ENCODE measurements at regions not wholly inside any gene's neighbourhood (a gene's known extent, or its start where the extent isn't known, plus 50 kb on each side); places are given as distances from the start of the nearest gene placed in this dataset.

DNA sequence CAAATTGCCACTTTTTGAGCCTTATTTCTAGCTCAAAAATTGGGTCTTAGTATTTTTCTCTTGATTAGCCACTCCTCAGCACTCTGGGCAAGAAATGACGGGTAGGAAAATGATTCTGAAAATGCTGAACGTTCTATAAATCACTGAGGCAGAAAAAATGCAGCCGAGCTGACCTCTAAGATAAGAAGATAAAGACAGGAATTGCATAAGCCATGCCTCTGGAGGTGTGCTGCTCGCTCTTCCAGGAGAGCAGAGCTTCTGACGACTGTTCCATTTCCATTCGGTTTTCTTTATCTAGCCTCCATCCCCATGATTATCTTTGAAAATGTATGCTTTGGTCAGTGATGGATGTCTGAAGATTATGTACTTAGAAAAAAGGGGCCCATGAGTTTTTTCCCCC, 558.8 kb upstream of the ADAMTS9 start:
- Mint-ChIP-seq H3K9me3 (peaks cover 3 to 9% (median 5%) of the 10 kb centered on the region in 5 donors), H3K4me1 (no peaks in the 10 kb centered on the region), H3K36me3 (peaks cover 0 to 2% (median 0%) of the 10 kb centered on the region in 3 donors), H3K4me3 (no peak overlapping the region), H3K27me3 (no peaks in the 10 kb centered on the region), H3K27ac (no peak overlapping the region)
- no peaks in the 10 kb centered on the region for H3K9me3 ChIP-seq (ENCODE audit: low read length)
- POLR2A ChIA-PET = no interaction called here
- no peaks in the 10 kb centered on the region for H3K4me1 ChIP-seq (ENCODE audit: insufficient read depth, low read length)
- CTCF ChIA-PET = no interaction called here
- H3K27me3 ChIP-seq (ENCODE audit: insufficient read depth, low read length, poor library complexity, severe bottlenecking) = no peaks in the 10 kb centered on the region
- no peak overlapping the region for H3K4me3 ChIP-seq (ENCODE audit: low read length)
- H3K27ac ChIP-seq (ENCODE audit: low read depth, low read length) = no peak overlapping the region
- no peaks in the 10 kb centered on the region for H3K36me3 ChIP-seq (ENCODE audit: insufficient read depth, low read length)
- DNase-seq = no peak

DNA sequence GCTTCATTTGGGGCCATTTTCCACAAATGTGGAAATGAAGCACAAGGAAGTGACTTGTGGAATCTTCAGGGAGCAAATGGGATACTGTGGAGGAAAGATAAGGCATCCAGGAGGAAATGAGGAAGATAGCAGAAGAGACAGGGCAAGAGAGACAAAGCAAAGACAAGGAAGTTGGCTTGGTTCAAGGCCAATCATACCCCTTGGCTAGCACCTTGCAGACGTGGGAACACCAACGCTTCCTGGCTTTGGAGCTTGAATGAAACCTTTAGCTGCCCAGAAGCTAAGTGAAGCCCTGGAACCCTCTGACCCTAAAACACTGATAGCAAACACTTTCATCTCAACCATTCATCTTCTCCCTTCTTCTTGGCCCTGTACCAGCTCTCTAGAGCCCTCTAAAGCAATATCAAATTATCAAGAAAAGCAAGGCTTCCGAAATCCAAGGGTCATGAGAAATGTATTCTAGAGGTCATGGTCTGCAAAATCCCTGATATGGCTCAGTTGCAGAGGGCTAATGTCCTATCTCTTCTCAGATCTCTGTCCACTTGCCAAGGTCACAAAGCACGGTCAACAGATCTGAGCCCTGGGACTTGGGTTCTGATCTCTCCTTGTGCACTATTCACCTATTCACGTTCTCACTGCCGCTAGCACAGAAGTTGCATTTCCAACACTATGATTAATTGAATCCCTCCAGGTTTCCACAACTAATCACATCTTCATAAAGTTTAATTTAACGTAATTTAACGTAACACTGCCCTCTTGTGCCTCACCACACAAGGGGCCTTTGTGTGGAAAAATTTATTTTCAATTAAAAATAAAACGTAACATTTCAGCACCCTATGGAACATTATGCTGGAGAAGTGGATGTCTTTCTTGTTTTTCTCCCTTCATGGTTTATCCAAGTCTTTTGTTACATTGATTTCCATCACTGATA, 557.6 kb upstream of the ADAMTS9 start:
- DNase-seq = no peak
- Mint-ChIP-seq H3K9me3 (peaks cover under 1 to 10% (median 3%) of the 10 kb centered on the region in 5 donors), H3K4me1 (no peaks in the 10 kb centered on the region), H3K27me3 (no peaks in the 10 kb centered on the region), H3K4me3 (no peak overlapping the region), H3K27ac (no peak overlapping the region), H3K36me3 (peaks cover 0 to 2% (median 0%) of the 10 kb centered on the region in 3 donors)
- no peaks in the 10 kb centered on the region for H3K27me3 ChIP-seq (ENCODE audit: insufficient read depth, low read length, poor library complexity, severe bottlenecking)
- no peaks in the 10 kb centered on the region for H3K4me1 ChIP-seq (ENCODE audit: insufficient read depth, low read length)
- no peak overlapping the region for H3K4me3 ChIP-seq (ENCODE audit: low read length)
- H3K36me3 ChIP-seq (ENCODE audit: insufficient read depth, low read length) = no peaks in the 10 kb centered on the region
- CTCF ChIA-PET = no interaction called here
- no peak overlapping the region for H3K27ac ChIP-seq (ENCODE audit: low read depth, low read length)
- H3K9me3 ChIP-seq (ENCODE audit: low read length) = no peaks in the 10 kb centered on the region
- POLR2A ChIA-PET = no interaction called here

DNA sequence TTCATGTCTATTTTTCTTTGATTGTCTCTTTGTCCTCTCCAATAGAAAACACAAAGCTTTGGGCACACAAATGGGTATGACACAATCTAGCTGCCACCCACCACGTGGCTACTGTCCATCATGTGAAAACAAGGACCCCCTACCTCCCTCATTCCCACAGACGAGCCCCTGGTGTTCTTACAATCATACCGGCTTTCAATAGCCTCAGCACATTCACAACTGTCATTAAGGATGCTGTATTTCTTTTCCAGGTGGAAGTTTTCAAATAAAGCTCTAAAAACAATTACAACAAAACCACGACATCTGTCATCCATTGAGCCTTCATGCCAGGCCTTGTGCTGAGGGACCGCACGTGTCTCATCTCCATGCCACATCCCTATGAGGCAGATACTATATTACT, 552.6 kb upstream of the ADAMTS9 start:
- Histone ChIP-seq H3K27me3 (ENCODE audit: insufficient read depth, low read length, poor library complexity, severe bottlenecking) (no peaks in the 10 kb centered on the region), H3K4me3 (ENCODE audit: low read length) (no peak overlapping the region), H3K4me1 (ENCODE audit: insufficient read depth, low read length) (no peaks in the 10 kb centered on the region), H3K36me3 (ENCODE audit: insufficient read depth, low read length) (no peaks in the 10 kb centered on the region), H3K9me3 (ENCODE audit: low read length) (no peaks in the 10 kb centered on the region), H3K27ac (ENCODE audit: low read depth, low read length) (no peak overlapping the region)
- peaks cover 4 to 7% (median 6%) of the 10 kb centered on the region in 5 donors for H3K9me3 Mint-ChIP-seq
- DNase-seq = no peak
- no peaks in the 10 kb centered on the region for H3K36me3 Mint-ChIP-seq
- H3K27me3 Mint-ChIP-seq = no peaks in the 10 kb centered on the region
- no peak overlapping the region for H3K27ac Mint-ChIP-seq
- H3K4me3 Mint-ChIP-seq = no peak overlapping the region
- CTCF ChIA-PET = no interaction called here
- H3K4me1 Mint-ChIP-seq = no peaks in the 10 kb centered on the region
- POLR2A ChIA-PET = no interaction called here

DNA sequence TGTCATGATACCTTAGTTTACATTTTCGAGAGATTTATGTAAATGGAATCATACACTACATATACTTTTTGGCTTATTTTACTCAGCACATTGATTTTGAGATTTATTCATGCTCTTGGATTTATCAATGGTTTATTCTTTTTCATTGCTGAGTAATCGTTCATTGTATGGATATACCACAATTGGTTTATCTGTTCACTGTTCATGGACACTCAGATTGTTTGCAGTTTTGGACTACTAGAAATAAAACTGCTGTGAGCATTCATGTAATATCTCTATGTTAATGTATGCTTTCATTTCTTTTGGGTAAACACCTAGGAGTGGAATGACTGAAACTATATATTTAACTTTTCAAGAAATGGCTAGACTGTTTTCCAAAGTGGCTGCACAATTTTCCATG, 550.9 kb upstream of the ADAMTS9 start:
- ChIA-PET POLR2A (no interaction called here), CTCF (no interaction called here)
- H3K27ac ChIP-seq (ENCODE audit: low read depth, low read length) = no peak overlapping the region
- H3K27me3 Mint-ChIP-seq = no peaks in the 10 kb centered on the region
- no peaks in the 10 kb centered on the region for H3K27me3 ChIP-seq (ENCODE audit: insufficient read depth, low read length, poor library complexity, severe bottlenecking)
- no peaks in the 10 kb centered on the region for H3K36me3 ChIP-seq (ENCODE audit: insufficient read depth, low read length)
- H3K36me3 Mint-ChIP-seq = no peaks in the 10 kb centered on the region
- no peaks in the 10 kb centered on the region for H3K4me1 Mint-ChIP-seq
- no peak for DNase-seq
- H3K27ac Mint-ChIP-seq = no peak overlapping the region
- H3K9me3 Mint-ChIP-seq = peaks cover 4 to 7% (median 6%) of the 10 kb centered on the region in 5 donors
- no peaks in the 10 kb centered on the region for H3K4me1 ChIP-seq (ENCODE audit: insufficient read depth, low read length)
- no peaks in the 10 kb centered on the region for H3K9me3 ChIP-seq (ENCODE audit: low read length)
- no peak overlapping the region for H3K4me3 Mint-ChIP-seq
- no peak overlapping the region for H3K4me3 ChIP-seq (ENCODE audit: low read length)

DNA sequence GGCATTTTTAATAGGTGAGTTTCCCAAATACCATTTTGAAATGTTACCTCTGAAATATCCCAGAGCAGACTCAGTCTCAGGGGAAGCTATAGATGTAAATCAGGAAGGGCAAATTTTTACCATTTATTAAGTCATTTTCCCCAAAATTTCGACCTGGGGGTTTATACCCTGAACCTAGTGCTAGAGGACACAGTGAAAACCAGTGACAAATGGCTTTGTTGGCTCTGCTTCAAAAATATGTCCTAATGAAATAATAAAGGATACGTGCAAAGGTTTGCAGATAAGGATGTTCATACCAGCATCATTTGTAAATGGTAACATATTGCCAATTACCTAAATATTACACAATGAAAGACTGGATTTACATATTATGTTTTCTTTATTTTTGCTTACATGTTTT, 546.7 kb upstream of the ADAMTS9 start:
- no peak for DNase-seq
- no peaks in the 10 kb centered on the region for H3K4me1 ChIP-seq (ENCODE audit: insufficient read depth, low read length)
- Mint-ChIP-seq H3K27me3 (no peaks in the 10 kb centered on the region), H3K27ac (no peak overlapping the region), H3K9me3 (peaks cover 2 to 6% (median 4%) of the 10 kb centered on the region in 5 donors), H3K36me3 (no peaks in the 10 kb centered on the region), H3K4me1 (no peaks in the 10 kb centered on the region), H3K4me3 (no peak overlapping the region)
- H3K36me3 ChIP-seq (ENCODE audit: insufficient read depth, low read length) = no peaks in the 10 kb centered on the region
- no peak overlapping the region for H3K27ac ChIP-seq (ENCODE audit: low read depth, low read length)
- no peaks in the 10 kb centered on the region for H3K27me3 ChIP-seq (ENCODE audit: insufficient read depth, low read length, poor library complexity, severe bottlenecking)
- CTCF ChIA-PET = no interaction called here
- POLR2A ChIA-PET = no interaction called here
- no peak overlapping the region for H3K4me3 ChIP-seq (ENCODE audit: low read length)
- H3K9me3 ChIP-seq (ENCODE audit: low read length) = no peaks in the 10 kb centered on the region

DNA sequence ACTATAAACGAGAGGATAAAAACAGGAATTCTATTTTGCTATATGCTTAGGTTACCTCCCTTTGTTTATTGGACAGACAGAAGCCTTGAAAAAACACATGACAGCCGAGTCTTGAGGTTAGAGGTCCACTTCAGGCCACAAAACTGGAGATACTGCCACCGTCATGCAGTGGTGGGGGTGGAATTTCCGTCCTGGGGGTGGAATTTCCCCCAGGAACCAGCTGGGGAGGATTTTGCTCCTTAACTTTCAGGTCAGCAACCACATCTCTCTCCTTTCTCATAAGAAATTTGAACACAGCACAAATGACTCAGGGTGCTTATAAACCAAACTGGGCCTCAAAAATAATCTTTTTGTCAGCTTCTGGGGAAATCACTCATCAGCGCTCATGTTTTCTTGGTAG, 545.8 kb upstream of the ADAMTS9 start:
- ChIA-PET POLR2A (no interaction called here), CTCF (no interaction called here)
- DNase-seq = no peak
- Histone ChIP-seq H3K4me1 (ENCODE audit: insufficient read depth, low read length) (no peaks in the 10 kb centered on the region), H3K9me3 (ENCODE audit: low read length) (no peaks in the 10 kb centered on the region), H3K27me3 (ENCODE audit: insufficient read depth, low read length, poor library complexity, severe bottlenecking) (no peaks in the 10 kb centered on the region), H3K27ac (ENCODE audit: low read depth, low read length) (no peak overlapping the region), H3K4me3 (ENCODE audit: low read length) (no peak overlapping the region), H3K36me3 (ENCODE audit: insufficient read depth, low read length) (no peaks in the 10 kb centered on the region)
- Mint-ChIP-seq H3K27ac (no peak overlapping the region), H3K36me3 (no peaks in the 10 kb centered on the region), H3K4me1 (no peaks in the 10 kb centered on the region), H3K4me3 (no peak overlapping the region), H3K27me3 (no peaks in the 10 kb centered on the region), H3K9me3 (peaks cover 2 to 6% (median 4%) of the 10 kb centered on the region in 5 donors)

DNA sequence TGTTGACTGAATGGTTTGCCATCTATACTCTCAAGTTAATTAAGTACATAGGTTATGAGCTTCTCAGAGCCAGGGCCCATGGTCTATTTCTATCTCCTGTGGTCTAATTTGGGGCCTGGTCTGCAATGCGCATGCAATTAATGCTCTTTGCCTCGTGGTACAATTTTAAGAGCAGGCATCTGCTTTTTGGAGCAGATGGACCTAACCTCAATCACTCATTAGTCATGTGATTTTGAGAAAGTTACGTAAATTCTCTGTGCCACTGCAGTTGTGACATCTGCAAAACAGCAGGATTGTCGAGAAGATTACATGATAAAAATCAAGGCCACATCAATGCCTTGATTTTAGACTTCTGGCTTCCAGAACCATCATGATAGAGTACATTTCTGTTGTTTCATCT, 543.7 kb upstream of the ADAMTS9 start:
- ChIA-PET POLR2A (no interaction called here), CTCF (no interaction called here)
- Histone ChIP-seq H3K4me3 (ENCODE audit: low read length) (no peak overlapping the region), H3K9me3 (ENCODE audit: low read length) (no peaks in the 10 kb centered on the region), H3K36me3 (ENCODE audit: insufficient read depth, low read length) (no peaks in the 10 kb centered on the region), H3K4me1 (ENCODE audit: insufficient read depth, low read length) (no peaks in the 10 kb centered on the region), H3K27me3 (ENCODE audit: insufficient read depth, low read length, poor library complexity, severe bottlenecking) (no peaks in the 10 kb centered on the region), H3K27ac (ENCODE audit: low read depth, low read length) (no peak overlapping the region)
- H3K9me3 Mint-ChIP-seq = peaks cover 0 to 6% (median 4%) of the 10 kb centered on the region in 5 donors
- H3K4me3 Mint-ChIP-seq = no peak overlapping the region
- no peaks in the 10 kb centered on the region for H3K36me3 Mint-ChIP-seq
- H3K4me1 Mint-ChIP-seq = no peaks in the 10 kb centered on the region
- H3K27me3 Mint-ChIP-seq = no peaks in the 10 kb centered on the region
- H3K27ac Mint-ChIP-seq = no peak overlapping the region
- no peak for DNase-seq

DNA sequence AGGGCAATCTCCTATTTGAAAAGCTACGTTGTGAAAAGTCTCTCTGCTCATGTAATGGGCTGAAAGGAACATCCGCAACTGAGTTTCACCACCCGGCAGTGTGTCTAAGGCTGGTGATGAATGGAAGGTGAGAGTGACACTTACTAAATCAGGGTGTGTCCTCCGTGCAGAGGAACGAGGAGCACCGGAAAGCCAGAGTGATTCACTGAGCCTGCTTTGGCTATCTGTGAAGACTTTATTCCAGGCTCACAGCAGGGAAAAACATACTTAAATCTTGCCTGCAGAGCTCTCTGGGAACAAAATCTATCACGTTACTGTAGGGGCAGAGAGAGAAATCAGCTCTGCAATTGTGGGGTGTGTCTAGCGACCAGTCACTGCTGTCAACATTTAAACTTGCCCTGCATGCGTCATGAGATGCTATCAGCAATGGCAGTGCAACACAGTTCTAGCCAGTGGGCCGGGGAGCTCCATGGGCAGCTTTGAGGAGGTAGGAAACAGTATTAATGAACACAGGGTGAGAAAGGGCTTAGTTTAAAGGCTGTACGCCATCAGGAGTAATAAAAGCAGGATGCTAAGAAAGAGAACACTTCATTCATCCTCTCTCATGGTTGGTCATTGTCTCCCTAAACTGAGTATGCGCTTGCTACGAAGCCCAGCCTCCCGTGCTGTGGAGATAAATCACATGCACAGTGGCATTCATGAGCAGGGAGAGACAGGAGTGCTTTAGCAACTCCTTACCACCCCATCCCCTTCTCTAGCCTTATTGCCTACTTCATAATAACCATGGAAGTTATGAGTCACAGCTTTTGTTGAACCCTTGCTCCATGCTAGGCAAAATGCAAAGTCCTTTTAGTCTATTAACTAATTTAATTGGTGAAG, 542.7 kb upstream of the ADAMTS9 start:
- ChIA-PET POLR2A (no interaction called here), CTCF (no interaction called here)
- Histone ChIP-seq H3K4me1 (ENCODE audit: insufficient read depth, low read length) (no peaks in the 10 kb centered on the region), H3K27me3 (ENCODE audit: insufficient read depth, low read length, poor library complexity, severe bottlenecking) (no peaks in the 10 kb centered on the region), H3K9me3 (ENCODE audit: low read length) (no peaks in the 10 kb centered on the region), H3K27ac (ENCODE audit: low read depth, low read length) (no peak overlapping the region), H3K36me3 (ENCODE audit: insufficient read depth, low read length) (no peaks in the 10 kb centered on the region), H3K4me3 (ENCODE audit: low read length) (no peak overlapping the region)
- no peak for DNase-seq
- Mint-ChIP-seq H3K4me1 (no peaks in the 10 kb centered on the region), H3K4me3 (no peak overlapping the region), H3K27me3 (no peaks in the 10 kb centered on the region), H3K27ac (no peak overlapping the region), H3K36me3 (no peaks in the 10 kb centered on the region), H3K9me3 (peaks cover 0 to 5% (median 0%) of the 10 kb centered on the region in 5 donors)
